ENCODE measurements at regions not wholly inside any gene's neighbourhood (a gene's known extent, or its start where the extent isn't known, plus 50 kb on each side); places are given as distances from the start of the nearest gene placed in this dataset.
"Not testable (repeated sequence)": the region's sequence is repeated elsewhere in the genome, so short reads cannot be mapped to it uniquely, and the experiment has no call there.

DNA sequence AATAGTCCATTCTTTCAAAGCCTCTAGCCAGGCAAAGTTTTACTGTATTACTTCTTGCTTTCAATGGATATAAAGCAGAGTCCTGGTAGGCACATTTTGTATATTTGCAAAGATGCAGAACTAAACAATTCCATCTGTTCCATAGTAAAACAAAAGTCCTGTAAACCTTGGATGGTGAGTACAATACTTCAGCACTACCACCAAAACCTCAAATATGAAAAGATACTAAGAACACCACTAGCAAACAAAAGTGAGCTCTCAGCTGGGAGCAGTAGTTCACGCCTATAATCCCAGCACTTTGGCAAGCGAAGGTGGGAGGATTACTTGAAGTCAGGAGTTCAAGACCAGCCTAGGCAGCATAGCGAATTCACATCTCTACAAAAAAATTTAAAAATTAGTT is 195.0 kb downstream of the MSX2 start:
- ATAC-seq, result no peak
- no peak for DNase-seq (ENCODE audit: missing footprints)
- intact Hi-C loops (cut with DNase I), result no loop called here

- intact Hi-C loops (cut with DNase I), result no loop called here
- no peak for ATAC-seq
Measured at GRCh38 chr5:174918655-174919054, 194.3 kb downstream of the MSX2 start.

GRCh38 chr5:174917976-174918554 is 193.7 kb downstream of the MSX2 start:
- intact Hi-C loops (cut with DNase I), result no loop called here
- no peak for ATAC-seq

More at GRCh38 chr5:174918655-174919054, 194.3 kb downstream of the MSX2 start:
- no peak for DNase-seq (ENCODE audit: missing footprints)

GRCh38 chr5:174917435-174917834 is 193.1 kb downstream of the MSX2 start:
- intact Hi-C loops (cut with DNase I); DNase-seq (ENCODE audit: missing footprints); ATAC-seq: not testable (repeated sequence)

More at GRCh38 chr5:174917976-174918554, 193.7 kb downstream of the MSX2 start:
- DNase-seq (ENCODE audit: missing footprints), result no peak

DNA sequence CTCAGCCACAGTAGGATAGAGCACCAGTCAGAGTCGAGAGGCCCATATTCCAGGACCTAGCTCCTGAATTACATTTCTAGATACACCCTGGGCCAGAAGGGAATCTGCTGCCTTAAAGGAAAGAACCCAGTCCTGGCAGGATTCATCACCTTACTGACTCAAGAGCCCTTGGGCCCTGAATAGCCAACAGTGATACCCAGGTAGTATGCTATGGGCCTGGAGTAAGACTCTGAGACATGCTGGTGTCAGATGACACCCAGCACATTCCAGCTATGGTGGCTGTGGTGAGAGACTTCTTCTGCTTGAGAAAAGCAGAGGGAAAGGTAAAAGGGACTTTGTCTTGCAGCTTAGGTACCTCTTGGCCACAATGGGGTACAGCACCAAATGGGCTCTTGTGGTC is 192.5 kb downstream of the MSX2 start:
- intact Hi-C loops (cut with DNase I); DNase-seq (ENCODE audit: missing footprints); ATAC-seq: not testable (repeated sequence)

GRCh38 chr5:174916227-174916626 is 191.8 kb downstream of the MSX2 start:
- intact Hi-C loops (cut with DNase I), result no loop called here
- DNase-seq (ENCODE audit: missing footprints) (no peak), ATAC-seq (no peak)

- no peak for ATAC-seq
- no peak for DNase-seq (ENCODE audit: missing footprints)
- intact Hi-C loops (cut with DNase I), result no loop called here
Measured at GRCh38 chr5:174911118-174911517, 186.7 kb downstream of the MSX2 start.

- intact Hi-C loops (cut with DNase I), result loop anchor here (1.0 kb wide), 1 partner anchor 26 kb away; no protein-coding TSS in a partner anchor
- DNase-seq (ENCODE audit: missing footprints) (peak; percentile 77), ATAC-seq (peak; percentile 88)
Measured at GRCh38 chr5:174910245-174910737, 185.9 kb downstream of the MSX2 start.

GRCh38 chr5:174903172-174903732 is 178.9 kb downstream of the MSX2 start:
- DNase-seq (ENCODE audit: missing footprints), result no peak
- intact Hi-C loops (cut with DNase I), result no loop called here
- no peak for ATAC-seq

DNA sequence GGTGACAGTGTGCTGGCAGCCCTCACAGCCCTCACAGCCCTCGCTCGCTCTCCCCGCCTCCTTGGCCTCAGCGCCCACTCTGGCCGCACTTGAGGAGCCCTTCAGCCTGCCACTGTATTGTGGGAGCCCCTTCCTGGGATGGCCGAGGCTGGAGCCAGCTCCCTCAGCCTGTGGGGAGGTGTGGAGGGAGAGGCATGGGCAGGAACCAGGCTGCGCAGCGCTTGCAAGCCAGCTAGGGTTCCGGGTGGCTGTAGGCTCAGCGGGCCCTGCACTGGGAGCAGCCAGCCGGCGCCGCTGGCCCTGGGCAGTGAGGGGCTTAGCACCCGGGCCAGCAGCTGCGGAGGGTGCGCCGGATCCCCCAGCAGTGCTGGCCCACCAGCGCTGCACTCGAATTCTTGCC is 177.0 kb downstream of the MSX2 start:
- no peak for DNase-seq (ENCODE audit: missing footprints)
- intact Hi-C loops (cut with DNase I), result no loop called here

GRCh38 chr5:174900240-174900865 is 176.0 kb downstream of the MSX2 start:
- ATAC-seq (no peak), DNase-seq (ENCODE audit: missing footprints) (no peak)
- intact Hi-C loops (cut with DNase I), result no loop called here

More for the DNA sequence above, 177.0 kb downstream of the MSX2 start:
- ATAC-seq, result no peak

GRCh38 chr5:174897281-174897950 is 173.0 kb downstream of the MSX2 start:
- no peak for ATAC-seq
- intact Hi-C loops (cut with DNase I), result no loop called here
- DNase-seq (ENCODE audit: missing footprints), result no peak

DNA sequence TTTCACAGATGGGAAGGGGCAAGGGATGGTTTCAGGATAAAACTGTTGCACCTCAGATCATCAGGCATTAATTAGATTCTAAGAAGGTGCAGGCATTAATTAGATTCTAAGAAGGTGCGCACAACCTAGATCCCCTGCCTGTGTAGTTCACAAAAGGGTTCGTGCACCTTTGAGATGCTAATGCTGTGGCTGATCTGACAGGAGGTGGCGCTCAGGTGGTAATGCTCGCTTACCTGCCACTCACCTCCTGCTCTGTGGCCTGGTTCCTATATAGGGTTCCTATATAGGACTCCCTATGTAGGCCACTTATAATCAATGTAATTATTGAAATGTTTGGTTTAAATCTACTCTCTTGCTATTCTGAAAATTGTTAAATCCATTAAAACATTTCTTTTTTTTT is 171.0 kb downstream of the MSX2 start:
- intact Hi-C loops (cut with DNase I), result no loop called here
- no peak for ATAC-seq

DNA sequence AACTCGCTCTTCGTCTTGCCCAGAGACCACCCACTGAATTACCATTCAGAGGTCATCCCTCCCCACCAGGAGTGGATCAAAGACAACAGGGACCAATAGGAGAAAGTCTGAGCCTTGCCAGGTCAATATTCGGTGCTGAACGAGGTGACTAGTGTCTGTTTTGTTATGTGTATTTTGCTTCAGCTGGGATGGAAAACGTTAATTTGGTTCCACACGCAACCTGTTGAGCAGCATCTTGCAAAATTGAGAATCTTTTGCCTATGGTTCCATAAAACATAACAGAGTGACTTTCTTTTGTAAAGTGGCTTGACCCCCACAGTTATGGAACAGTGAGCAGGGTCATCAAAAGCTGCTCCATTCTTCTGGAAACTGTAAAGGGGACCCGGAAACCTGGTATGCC is 168.4 kb downstream of the MSX2 start:
- no peak for DNase-seq (ENCODE audit: missing footprints)
- intact Hi-C loops (cut with DNase I), result no loop called here
- no peak for ATAC-seq

More for the DNA sequence above, 171.0 kb downstream of the MSX2 start:
- no peak for DNase-seq (ENCODE audit: missing footprints)

DNA sequence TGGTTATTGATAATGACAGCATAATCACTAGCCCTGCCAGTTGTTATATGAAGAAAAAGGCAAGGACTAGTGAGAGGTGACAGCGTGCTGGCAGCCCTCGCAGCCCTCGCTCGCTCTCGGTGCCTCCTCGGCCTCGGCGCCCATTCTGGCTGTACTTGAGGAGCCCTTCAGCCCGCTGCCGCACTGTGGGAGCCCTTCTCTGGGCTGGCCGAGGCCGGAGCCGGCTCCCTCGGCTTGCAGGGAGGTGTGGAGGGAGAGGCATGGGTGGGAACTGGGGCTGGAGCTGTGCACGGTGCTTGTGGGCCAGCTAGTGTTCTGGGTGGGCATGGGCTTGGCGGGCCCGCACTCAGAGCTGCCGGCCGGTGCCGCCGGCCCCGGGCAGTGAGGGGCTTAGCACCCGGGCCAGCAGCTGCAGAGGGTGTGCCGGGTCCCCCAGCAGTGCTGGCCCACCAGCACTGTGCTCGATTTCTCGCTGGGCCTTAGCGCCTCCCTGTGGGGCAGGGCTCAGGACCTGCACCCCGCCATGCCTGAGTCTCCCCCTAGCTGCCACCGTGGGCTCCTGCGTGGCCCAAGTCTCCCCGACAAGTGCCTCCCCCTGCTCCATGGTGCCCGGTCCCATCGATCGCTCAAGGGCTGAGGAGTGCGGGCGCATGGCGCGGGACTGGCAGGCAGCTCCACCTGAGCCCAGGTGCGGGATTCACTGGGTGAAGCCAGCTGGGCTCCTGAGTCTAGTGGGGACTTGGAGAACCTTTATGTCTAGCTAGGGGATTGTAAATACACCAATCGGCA is 156.2 kb downstream of the MSX2 start:
- intact Hi-C loops (cut with DNase I); DNase-seq (ENCODE audit: missing footprints); ATAC-seq: not testable (repeated sequence)

GRCh38 chr5:174877987-174878386 is 153.6 kb downstream of the MSX2 start:
- DNase-seq (ENCODE audit: missing footprints) (no peak), ATAC-seq (no peak)
- intact Hi-C loops (cut with DNase I), result no loop called here

- DNase-seq (ENCODE audit: missing footprints), result no peak
- ATAC-seq, result no peak
- intact Hi-C loops (cut with DNase I), result no loop called here
Measured at GRCh38 chr5:174872271-174872670, 147.9 kb downstream of the MSX2 start.

- ATAC-seq (no peak), DNase-seq (ENCODE audit: missing footprints) (no peak)
- intact Hi-C loops (cut with DNase I), result no loop called here
Measured at GRCh38 chr5:174852143-174852542, 127.8 kb downstream of the MSX2 start.

Measured in Right ventricle myocardium inferior (tissue), 1 donor.